ENCODE measurements at regions not wholly inside any gene's neighbourhood (a gene's known extent, or its start where the extent isn't known, plus 50 kb on each side); places are given as distances from the start of the nearest gene placed in this dataset.

DNA sequence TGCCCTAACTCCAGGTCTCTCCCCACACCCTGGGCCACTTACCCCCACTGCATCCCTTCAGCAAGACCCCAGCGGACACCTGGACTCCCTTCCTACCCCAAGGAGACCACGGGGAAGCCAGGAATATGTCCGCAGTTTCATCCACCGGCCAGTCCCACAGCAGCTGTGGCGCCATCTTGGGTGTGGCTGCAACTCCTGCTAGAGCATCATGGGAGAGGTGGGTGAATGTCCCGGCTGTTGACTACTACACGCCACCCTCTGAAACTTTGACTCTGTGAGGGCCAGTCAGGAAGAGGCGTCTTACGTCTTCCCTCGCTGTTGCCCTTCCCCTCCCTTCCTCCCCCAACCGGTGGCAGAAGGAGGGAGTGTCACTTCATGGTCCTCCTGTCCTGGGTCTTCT lies 238.3 kb upstream of the RNF32 start:
- peak overlapping the region; percentile 40 for H3K27ac ChIP-seq
- no peak for TF ChIP-seq ZFX (IDR thresholded peaks at IDR 0.05)
- TF ChIP-seq, protein P1, sequence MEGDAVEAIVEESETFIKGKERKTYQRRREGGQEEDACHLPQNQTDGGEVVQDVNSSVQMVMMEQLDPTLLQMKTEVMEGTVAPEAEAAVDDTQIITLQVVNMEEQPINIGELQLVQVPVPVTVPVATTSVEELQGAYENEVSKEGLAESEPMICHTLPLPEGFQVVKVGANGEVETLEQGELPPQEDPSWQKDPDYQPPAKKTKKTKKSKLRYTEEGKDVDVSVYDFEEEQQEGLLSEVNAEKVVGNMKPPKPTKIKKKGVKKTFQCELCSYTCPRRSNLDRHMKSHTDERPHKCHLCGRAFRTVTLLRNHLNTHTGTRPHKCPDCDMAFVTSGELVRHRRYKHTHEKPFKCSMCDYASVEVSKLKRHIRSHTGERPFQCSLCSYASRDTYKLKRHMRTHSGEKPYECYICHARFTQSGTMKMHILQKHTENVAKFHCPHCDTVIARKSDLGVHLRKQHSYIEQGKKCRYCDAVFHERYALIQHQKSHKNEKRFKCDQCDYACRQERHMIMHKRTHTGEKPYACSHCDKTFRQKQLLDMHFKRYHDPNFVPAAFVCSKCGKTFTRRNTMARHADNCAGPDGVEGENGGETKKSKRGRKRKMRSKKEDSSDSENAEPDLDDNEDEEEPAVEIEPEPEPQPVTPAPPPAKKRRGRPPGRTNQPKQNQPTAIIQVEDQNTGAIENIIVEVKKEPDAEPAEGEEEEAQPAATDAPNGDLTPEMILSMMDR (conservative IDR thresholded peaks at IDR 0.05): no peak

DNA sequence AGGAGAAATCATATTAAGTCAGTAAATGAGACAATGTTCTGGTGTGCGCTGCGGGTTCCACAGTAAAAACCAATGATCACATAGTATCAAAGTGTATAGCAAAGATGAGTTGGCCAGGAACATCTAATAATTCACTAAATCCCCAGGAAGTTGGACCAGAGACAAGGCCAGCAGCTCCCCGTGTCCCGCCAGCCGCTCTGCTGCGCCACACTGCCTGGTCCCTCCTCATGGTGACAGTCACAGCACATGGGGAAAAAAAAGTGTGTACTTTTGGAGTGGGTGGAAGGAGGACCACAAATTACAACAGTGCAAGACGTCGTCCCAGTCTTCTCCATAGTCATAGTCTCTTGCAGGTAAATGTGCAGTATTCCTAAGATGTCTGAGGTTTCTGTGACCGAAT lies 239.0 kb upstream of the RNF32 start:
- H3K27ac ChIP-seq: peak overlapping the region; percentile 40
- TF ChIP-seq ZFX (IDR thresholded peaks at IDR 0.05): no peak
- TF ChIP-seq, protein P1 (conservative IDR thresholded peaks at IDR 0.05): peak; percentile 31; the same call in 1 of the 2 replicates

DNA sequence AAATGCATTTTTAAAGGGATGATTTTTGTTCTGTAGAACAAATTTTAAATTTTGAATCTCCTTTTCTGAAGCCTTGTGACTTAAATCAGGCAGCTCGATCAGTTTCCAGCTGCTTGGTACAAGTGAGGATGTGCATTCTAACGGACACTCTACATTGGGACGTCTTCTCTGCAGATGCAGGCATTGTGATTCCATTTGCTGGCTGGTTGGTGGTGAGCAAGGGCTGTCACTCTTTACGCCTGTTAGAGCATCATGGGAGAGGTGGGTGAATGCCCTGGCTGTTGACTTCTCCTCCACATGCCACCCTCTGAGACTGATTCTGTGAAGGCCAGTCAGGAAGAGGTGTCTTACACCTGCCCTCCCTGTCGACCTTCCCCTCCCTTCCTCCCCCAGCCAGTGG lies 240.5 kb upstream of the RNF32 start:
- TF ChIP-seq, protein P1 (conservative IDR thresholded peaks at IDR 0.05): no peak

DNA sequence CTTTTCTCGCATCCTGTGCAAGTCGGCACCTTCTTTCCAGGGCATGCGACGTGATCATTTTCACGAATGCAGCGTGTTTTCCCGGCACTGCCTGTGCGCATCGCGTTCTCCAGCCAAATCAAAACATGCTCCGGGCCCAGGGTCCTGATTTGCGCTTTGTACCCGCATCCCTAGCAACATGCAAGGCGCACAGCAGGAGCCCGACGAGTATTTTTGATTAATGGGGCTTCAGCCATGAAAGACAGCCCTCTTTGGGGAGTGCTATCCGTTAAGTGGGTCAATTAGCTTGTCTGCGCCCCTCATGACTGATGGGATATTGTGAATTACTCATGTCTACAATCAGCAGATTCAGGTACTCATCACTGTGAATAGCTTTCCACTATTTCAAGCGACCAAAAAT lies 243.3 kb upstream of the RNF32 start:
- H3K27ac ChIP-seq: no peak overlapping the region
- no peak for TF ChIP-seq ZFX (IDR thresholded peaks at IDR 0.05)
- TF ChIP-seq, protein P1 (conservative IDR thresholded peaks at IDR 0.05): no peak

More for the DNA sequence above, 240.5 kb upstream of the RNF32 start:
- peak overlapping the region; percentile 8 for H3K27ac ChIP-seq

DNA sequence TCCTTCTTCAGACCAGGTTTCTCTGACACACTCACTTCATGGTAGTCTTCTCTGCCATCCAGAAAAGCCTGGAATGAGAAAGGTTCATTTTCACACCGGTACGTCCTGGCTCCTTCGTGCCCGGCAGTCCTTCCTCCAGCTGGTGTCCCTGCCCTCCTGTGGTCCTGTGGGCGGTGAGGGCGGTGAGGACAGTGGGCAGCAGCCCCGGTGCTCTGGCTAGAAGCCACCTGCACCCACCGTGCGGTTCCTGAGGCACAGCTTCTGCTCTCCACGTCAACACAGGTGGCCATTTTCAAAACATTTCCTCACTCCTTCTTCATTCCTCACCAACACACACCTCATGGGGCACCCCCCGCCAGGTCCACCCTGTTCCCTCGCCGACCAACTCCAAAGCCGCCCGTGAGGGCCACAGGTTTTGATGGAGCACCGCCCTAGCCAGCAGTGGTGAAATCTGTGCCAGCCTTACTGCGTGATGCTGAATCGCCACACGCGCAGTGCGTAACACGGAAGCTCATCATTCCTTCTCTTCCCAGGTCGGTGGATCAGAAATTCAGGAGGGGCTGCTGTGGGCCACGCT lies 251.4 kb upstream of the RNF32 start:
- TF ChIP-seq ZFX (IDR thresholded peaks at IDR 0.05): no peak
- TF ChIP-seq, protein P1 (conservative IDR thresholded peaks at IDR 0.05): no peak

DNA sequence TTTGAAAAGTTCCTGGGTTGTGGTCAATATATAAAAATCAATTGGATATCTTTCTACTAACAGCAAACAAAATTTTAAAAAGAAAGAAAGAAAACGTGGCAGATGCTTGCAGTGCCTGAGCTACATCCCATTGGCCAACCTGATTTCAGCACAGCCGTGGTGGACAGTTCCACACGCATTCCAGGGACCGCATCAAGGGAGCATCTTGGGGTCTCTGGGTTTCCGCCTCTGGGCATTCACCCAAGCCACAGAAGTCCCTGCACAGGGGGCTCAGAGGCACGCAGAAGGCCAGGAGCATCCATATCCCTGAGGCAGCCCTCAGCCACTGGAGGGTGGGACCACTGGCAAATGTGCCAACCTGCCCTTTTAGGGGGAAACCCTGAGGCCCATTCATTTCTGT lies 254.5 kb upstream of the RNF32 start:
- TF ChIP-seq ZFX (IDR thresholded peaks at IDR 0.05): no peak
- TF ChIP-seq, protein P1 (conservative IDR thresholded peaks at IDR 0.05): no peak
- no peak overlapping the region for H3K27ac ChIP-seq

More for the DNA sequence above, 251.4 kb upstream of the RNF32 start:
- H3K27ac ChIP-seq: no peak overlapping the region

DNA sequence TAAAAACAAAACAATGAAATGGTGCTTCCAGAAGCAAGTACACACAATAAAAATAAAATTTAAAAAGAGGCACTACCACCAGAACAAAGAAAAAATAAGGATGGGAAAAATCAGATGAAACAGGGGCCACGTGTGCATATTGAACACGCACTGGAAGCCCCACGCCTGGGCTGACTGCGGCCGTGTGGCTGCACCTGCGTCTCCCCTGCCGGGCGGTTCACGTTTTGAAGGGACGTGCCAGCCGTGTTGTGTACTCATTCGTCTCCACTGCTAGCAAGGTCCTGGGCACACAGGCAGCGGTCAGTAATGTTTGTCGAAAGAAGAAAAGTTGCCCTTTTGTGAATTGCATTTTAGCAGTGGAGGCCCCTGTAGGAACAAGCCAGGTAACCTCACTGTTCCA lies 255.9 kb upstream of the RNF32 start:
- H3K27ac ChIP-seq: no peak overlapping the region
- TF ChIP-seq, protein P1 (conservative IDR thresholded peaks at IDR 0.05): no peak
- TF ChIP-seq ZFX (IDR thresholded peaks at IDR 0.05): no peak

Measured in C4-2B (cell line).